ENCODE measurements at regions not wholly inside any gene's neighbourhood (a gene's known extent, or its start where the extent isn't known, plus 50 kb on each side); places are given as distances from the start of the nearest gene placed in this dataset.
"Not testable (repeated sequence)": the region's sequence is repeated elsewhere in the genome, so short reads cannot be mapped to it uniquely, and the experiment has no call there.

DNA sequence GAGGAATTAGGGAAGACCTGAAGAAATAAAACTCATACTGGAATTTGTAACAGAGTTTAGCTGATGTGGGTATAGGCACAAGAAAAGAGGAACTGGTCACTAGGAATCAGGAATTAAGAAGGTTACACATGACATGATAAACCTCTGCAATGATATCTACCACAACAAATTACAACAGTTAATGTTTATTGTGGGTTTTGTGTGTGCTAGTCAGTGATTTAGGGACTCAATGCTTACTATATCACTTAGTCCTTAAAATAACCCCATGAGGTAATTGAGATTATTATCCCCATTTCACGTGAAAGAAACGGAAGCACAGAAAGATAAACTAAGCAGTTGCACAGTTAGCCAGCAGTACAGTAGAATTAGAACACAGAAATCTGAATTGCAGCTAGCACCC is 415.8 kb upstream of the ZEB2 start:
- DNase-seq (ENCODE audit: low spot score), result no peak

DNA sequence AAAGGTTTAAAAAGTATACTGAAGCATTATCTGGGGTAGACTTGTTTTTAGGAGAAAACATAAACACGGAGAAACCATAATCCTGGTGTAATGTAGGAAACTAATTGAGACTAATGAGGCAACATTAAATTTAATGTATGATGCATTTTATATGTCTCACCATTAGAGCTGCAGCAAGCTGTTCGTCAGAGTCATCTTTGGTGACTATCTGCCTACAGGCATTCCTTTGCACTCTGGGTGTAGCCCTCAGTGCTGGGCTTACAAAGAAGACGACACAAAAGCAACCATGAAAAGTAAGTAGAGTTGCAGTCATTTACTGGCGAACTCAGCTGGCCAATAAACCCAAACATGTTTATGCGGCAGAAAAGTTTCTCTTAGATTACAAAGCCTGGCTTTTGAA is 415.3 kb upstream of the ZEB2 start:
- DNase-seq (ENCODE audit: low spot score), result no peak

DNA sequence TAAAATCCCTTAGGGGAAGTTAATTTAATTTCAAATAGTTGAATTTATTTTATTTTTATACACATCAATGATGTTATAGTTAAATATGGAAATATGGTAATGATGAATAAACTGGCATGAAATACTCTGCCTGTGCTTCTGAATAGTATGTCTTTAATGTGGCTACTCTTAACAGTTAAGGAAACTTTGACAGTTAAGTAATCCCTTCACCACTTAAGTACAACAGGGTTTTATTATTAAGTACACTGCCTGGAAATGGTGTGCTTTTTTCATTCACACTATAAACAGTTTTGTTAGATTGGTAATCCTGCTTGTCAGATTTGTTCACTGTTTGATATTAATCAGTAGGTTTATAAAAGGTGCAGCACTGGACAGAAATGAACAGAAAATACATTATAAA is 412.0 kb upstream of the ZEB2 start:
- no peak for DNase-seq (ENCODE audit: low spot score)

DNA sequence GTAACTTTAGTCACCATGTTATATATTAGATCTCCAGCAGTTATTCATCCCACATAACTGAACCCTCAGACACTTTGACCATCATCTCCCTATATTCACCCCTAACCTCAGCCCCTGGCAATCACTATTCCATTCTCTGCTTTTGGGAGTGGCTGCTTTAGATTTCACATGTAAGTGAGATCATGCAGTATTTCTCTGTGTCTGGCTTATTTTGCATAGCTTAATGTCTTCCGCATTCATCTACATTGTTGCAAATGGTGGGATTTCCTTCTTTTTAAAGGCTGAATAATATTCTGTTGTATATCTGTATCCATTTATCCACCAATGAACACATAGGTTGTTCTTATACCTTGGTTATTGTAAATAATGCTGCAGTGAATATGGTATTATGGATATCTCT is 411.6 kb upstream of the ZEB2 start:
- no peak for DNase-seq (ENCODE audit: low spot score)

DNA sequence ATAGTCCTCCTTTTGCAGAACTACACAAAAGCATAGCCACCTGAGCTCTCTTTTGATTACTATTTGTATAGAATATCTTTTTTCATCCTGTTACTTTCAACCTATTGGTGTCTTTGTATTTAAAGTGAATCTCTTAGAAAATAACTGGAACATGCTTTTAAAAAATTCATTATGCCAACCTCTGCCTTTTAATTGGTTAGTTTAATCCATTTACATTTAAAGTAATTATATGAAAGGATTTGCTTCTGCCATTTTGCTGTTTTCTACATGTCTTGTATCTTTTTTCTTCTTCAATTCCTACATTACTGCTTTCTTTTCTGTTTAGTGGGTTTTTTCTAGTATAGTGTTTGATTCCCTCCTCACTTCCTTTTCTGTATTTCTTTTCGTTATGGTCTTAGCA is 407.5 kb upstream of the ZEB2 start:
- DNase-seq (ENCODE audit: low spot score), result no peak

DNA sequence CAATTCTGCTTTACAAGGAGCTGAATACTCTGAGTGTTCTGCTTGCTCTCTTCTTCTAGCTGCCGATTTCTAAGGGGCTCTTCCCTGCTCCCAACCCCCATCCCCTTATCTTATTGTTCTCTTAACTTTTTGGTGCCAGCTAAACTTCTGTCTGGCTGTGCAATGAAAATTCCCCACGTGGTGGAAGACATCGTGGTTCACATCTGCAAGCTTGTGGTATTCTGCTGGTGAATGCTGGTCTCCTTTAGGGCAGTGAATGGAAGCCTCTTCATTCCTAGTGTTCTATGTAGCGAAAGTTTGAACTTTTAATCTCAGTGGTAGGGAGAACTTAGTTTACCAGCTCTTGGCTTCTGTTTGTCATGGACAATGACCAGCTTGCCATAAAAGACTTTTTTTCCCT is 406.0 kb upstream of the ZEB2 start:
- DNase-seq (ENCODE audit: low spot score), result no peak

DNA sequence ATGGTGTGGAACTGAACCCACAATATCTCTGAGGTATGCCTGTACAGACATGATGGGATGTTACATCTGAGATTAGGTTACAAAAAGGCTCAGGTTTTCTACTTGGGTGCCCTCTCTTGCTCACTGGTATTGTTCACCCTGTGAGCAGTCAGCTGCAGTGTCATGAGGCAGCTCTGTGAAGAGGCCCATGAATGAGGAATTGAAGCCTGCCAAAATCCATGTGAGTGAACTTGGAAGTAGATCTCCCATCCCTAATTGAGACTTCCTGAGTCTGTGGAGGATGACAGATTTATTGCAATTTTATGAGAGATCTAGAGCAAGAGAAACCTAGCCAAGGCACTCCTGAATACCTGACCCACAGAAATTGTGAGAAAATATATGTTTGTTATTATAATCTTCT is 404.9 kb upstream of the ZEB2 start:
- DNase-seq (ENCODE audit: low spot score), result no peak

DNA sequence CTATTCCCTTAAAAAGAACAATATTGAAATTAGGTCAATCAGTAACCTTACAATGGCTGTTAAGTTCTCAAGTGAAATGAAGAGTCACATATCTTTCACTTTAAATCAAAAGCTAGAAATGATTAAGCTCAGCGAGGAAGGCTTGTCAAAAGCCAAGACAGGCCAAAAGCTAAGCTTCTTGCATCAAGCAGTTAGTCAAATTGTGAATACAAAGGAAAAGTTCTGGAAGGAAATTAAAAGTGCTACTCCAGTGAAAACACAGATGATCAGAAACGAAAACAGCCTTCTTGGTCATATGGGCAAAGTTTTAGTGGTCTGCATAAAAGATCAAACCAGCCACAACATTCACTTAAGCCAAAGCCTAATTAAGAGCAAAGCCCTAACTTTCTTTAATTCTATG is 402.6 kb upstream of the ZEB2 start:
- no peak for DNase-seq (ENCODE audit: low spot score)

DNA sequence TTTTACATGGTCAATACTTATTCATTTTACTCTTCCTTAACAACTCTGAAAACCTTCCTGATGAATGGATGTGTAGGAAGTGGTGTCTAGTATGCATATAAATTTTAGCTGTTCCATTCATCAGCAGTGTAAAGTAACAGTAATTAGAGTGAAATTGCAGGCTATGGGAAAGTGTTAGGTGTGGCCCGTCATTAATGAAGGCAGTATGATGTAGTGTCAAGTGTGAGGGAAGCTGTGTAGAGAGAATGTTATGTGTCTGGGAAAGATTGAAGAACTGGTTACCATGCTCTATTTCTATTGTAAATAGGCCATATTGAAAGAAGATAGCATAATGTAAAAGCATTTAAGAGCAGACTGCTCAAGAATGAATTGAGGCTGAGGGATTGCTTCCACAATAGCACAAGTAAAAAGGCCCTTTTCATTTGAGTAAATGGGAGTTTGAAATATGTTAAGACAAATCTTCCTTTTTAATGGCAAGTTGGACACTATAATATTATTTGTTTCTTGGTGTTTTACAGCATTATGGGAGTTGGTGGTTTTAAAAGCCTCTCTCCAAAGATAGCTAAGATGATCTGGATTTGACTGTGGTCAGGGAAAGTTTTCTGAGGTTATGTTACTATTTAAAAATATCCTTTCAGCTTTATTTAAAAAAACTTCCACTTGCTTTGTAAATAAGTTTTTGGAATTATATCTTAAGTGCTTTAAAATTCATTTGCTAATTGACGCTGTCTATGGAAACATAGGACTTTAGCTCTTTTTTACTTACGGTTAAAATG is 401.0 kb upstream of the ZEB2 start:
- DNase-seq (ENCODE audit: low spot score), result no peak

DNA sequence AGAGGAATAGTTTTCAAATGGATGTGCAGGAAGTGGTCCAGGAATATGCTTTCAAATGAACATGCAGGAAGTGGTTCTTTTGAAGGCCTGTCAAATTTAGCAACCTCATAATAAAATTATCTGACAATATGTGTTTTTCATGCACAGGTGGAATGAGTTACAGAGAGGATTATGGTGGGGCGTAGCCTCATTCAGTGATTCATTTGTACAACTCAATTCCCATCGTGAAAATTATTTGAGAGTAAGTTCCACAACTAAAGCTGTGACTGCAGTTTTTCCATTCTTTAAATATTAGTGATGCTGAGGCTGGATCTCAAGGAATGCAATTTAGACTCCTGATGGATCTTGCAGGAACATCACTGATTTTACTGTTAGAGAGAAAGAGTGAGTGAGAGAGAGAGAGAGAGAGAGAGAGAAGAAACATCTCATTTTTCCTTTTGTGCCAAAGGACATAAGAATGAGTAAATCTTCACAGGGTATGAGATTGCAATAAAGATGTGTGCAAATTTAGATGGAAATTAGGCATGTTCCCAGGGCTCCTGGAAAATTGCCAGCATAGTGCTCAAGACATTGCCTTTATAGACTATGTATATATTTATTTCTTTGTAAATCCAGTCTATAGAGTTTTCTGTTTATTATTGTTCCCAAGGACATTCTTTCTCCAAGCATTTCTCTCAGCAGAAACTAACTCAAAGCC is 394.9 kb upstream of the ZEB2 start:
- no peak for DNase-seq (ENCODE audit: low spot score)

DNA sequence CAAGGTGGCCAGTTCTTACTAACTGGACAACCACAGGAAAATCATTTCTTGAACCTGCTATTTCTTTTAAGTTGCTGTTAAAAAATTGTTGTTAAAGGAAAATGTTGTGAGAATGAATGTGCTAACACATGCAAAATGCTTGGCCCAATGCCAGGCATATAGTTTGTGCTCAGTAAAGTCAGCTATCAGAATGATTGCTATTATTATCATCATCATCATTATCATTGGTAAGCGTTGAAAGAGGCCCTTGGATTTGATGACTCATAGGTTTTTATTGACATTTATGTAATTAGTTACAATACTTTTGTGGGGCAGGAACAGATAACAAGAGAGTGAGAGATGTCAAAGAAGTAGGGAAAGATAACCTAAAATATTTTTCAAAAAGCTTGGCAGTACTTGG is 394.2 kb upstream of the ZEB2 start:
- DNase-seq (ENCODE audit: low spot score), result no peak

DNA sequence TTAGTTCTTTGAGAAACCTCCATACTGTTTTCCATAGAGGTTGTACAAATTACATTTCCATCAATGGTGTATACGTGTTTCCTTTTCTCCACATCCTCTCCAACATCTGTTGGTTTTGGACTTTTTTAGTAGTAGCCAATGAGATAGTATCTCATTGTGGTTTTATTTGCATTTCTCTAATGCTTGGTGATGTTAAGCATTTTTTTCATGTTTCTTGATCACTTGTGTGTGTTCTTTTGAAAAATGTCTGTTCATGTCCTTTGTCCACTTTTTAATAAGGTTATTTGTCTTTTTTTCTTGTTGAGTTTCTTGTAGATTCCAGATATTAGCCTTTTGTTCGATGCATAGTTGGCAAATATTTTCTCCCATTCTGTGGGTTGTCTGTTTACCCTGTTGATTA is 392.3 kb upstream of the ZEB2 start:
- no peak for DNase-seq (ENCODE audit: low spot score)

DNA sequence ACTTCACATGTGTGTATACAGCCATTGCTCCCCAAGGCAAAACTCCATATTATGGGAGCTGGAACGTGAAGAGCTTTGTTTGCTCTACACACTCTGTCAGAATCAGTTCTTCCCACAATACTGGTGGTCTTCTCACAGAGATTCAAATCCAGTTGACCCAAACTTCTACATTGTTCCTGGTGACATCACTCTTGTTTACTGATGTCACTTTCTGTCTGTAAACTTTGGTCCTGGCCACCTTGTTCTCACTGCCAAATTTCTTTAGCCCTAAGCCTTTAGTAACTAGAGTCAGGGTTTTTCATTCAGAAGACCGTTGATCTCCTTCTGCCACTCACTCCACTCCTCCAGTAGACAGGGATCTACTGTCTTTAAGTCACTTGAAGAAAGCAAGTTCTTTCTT is 386.0 kb upstream of the ZEB2 start:
- no peak for DNase-seq (ENCODE audit: low spot score)

DNA sequence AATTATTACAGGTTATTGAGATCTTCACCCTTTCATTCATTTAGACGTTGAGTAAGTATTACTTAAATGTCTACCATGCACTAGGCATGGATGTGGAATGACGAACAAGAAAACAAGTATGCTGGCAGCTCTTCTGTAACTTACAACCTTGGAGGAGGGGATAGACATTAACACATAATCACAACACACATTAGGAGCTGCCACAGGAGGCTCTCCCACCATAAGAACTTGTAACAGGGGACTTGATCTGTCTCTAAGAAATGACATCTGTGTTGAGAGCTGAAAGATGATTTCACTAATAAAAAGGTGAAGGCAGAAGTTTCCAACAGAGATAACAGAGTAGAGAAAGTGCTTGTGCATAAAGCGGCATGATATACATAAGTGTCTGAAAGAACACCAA is 384.7 kb upstream of the ZEB2 start:
- DNase-seq (ENCODE audit: low spot score), result no peak

DNA sequence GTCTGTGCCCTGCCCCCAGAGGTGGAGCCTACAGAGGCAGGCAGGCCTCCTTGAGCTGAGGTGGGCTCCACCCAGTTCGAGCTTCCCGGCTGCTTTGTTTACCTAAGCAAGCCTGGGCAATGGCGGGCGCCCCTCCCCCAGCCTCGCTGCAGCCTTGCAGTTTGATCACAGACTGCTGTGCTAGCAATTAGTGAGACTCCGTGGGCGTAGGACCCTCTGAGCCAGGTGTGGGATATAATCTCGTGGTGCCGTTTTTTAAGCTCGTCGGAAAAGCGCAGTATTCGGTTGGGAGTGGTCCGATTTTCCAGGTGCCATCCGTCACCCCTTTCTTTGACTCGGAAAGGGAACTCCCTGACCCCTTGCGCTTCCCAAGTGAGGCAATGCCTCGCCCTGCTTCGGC is 383.1 kb upstream of the ZEB2 start:
- DNase-seq (ENCODE audit: low spot score), result not testable (repeated sequence)

DNA sequence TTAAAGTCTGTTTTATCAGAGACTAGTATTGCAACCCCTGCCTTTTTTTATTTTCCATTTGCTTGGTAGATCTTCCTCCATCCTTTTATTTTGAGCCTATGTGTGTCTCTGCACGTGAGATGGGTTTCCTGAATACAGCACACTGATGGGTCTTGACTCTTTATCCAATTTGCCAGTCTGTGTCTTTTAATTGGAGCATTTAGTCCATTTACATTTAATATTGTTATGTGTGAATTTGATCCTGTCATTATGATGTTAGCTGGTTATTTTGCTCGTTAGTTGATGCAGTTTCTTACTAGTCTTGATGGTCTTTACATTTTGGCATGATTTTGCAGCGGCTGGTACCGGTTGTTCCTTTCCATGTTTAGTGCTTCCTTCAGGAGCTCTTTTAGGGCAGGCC is 381.5 kb upstream of the ZEB2 start:
- not testable (repeated sequence) for DNase-seq (ENCODE audit: low spot score)

DNA sequence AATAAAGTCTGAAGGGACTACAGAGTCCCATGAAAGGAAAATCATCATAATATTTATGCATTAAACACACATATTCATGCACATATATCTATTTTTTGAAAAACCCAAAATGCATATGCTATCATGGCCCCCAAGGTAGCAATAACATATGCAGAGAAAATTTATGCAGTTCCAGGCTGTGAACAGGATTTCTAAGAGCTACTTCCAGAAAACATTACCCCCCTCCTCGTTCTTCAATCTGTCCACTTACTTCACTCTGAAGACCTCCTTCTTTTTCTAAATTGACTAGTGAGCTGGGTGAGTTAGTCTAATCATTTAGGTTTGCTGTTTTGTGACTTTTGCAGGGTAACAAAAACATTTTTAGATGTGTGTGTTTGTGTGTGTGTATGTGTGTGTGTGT is 376.4 kb upstream of the ZEB2 start:
- DNase-seq (ENCODE audit: low spot score), result no peak

DNA sequence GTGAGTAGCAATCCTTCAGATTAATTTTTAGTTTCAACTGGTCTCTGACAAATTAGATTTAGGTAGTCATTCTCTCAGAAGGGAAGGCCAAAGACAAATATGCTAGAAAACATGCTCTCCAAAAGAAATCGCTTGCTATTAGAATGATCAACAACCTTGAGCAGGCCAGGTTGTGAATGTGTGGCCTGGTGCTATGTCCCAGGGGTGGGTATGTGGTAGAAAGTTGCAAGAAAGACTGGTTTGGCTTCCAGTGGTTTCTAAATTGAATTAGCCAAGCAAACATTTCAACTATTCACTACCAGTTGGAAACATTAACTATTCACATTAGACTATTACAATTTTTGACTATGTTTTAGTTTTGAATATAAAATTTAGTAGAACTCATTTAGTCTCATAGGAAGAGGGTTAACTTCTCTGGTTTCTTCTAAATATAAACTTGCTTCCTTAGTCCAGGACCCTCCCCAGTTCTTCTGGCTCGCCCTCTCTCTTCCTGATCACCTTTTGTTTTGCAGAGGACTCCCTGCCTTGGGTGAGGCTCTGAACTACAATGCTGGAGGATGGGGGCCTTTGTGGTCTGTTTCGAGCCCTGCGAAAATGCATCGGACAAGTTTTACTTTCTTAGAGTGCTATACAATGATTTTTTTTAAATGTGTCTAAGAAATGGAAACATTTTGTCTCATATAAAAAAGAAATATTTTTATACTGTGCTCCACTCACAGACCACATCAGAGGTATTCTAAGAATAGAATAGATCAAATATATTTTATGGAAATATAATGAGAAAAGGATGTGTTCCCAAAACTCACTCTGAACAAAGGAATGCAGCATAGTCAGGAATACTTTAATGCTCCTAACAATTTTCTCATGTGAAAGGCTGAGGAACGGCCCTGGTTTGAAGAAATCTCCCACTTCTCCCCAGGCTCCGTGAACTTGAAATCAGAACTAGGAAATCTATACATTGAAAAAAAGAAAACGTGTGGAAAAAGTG is 375.0 kb upstream of the ZEB2 start:
- DNase-seq (ENCODE audit: low spot score), result no peak

DNA sequence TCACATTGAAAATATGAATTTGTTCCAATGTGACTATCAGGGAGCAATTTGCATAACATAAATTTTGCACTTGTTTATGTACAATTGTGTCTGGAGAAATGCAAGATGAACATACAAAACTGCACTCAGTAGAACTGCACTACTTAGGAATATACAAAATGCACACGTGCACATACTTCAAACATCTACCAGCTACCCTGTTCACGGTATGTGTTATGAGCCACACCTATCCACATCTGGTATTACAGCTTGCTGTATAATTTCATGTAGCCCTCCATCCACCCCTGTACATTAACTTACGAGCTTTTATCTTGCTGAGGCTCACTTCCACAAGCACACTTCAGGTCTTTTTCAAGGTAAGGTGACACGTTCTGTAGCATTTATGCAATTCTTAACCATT is 373.5 kb upstream of the ZEB2 start:
- no peak for DNase-seq (ENCODE audit: low spot score)

DNA sequence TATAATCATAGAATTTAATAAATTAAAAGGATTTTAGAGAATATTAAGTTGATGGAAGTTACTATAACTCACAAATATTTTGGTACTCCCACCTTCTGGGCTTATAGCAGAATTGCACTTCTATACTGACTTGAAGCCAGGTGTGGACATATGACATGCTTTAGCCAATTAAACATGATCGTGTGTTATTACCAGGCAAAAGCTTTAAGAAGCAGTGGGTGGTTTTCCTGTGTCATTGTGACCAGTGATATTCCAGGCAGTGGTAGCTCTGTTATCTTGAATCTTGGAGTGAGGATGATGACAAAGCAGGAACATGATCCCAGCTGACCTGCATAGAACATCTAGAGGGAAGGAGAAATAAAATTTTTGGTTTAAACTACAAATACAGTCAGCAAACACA is 370.9 kb upstream of the ZEB2 start:
- DNase-seq (ENCODE audit: low spot score), result peak; percentile 21

DNA sequence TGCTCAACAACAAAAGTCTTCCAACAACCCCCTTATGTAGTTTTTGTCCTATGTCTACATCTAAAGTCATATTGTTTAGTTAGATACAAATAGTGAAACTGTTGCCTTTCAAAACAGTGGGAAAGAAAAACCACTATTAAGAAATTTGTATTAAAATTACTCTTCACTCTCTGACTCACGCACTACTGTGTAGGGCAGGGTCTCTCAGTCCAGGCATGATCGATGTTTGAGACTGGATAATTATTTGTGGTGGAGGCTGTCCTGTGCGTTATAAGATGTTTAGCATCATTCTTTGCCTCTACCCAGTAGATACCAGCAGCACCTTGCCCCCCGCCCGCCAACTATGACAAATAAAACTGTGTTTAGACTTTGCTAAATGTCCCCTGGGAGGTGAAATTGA is 369.4 kb upstream of the ZEB2 start:
- DNase-seq (ENCODE audit: low spot score), result no peak

DNA sequence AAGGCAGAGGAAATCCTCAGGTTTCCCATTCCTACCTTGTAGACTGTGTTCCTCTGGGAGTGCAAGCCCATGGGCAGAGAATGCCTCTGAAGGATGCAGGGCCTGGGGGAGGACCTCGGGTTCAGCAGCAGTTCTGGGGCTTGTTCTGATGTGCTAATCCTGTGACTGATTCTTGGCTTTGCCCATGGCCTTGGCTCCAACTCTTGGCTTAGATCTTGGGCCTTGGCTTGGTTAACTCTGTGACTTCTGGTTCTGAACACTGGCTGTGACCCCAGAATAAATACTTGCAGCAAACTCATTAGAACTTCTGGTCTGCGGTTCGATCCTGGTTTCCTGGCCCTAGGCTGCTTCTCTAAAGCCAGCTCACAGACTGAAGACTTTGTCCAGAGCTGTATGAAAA is 366.9 kb upstream of the ZEB2 start:
- DNase-seq (ENCODE audit: low spot score), result no peak

DNA sequence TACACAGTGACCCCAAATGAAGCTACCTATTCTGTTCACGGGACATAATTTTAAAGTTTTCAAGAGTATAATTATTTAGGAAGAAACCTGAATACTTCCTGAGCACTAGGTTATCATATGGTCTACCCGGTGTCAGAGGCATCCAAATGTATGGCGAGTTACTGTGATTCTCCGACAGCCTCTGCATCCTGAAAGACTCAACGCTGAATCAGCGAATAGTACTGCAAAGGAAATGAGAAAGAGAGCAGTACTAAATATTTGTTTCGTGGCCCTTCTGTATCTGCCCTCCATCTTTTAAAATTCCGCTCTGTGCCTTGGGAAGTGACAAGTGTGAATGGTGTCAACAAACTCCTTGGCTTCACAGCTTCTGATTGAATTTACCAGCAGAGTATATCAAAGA is 358.0 kb upstream of the ZEB2 start:
- DNase-seq (ENCODE audit: low spot score), result no peak
